ENCODE measurements at regions not wholly inside any gene's neighbourhood (a gene's known extent, or its start where the extent isn't known, plus 50 kb on each side); places are given as distances from the start of the nearest gene placed in this dataset.

DNA sequence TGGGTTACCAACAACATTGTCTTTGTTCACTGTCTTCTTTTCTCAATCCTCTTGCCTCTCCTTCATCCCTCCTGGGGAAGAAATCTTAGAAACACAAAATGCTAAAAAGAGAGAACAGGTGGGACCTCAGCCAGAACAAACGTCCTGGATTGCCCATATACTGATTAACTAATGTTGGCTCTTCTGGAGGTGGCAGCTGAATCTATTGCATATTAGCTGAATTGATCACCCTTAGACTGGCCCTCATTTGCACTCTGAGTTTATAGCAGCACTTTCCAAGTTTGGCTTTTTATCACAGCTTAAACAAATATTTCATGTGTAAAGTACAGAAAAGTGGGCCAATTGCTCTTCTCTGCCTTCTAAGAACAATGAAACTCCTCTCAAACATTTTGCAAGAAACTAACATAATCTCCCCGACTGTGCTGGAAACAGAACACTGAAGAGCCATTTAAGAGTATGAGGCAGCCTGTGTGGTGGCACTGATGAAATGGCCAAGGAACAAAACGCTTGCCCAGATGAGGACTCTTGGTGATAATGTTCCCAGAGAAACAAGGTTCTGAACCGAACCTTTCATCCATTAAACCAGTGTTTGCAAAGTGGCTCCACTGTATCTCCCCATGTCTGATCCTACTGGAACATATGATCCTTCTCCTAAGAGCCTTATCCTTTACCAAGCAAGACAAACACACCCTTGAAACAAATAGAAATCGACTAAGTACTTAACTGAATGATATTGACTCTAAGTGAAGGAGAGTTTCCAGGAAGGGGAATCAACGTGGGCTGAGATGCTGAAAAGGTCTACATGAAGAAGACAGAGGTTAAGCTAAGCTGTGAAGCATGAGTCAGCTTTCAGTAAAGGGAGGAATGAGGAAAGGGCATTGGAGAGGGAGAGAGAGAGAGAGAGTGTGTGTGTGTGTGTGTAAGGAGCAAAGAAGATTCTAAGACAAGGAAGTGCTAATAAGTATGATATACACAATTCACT, 83.2 kb upstream of the LIFR start:
- TF ChIP-seq, protein P1, sequence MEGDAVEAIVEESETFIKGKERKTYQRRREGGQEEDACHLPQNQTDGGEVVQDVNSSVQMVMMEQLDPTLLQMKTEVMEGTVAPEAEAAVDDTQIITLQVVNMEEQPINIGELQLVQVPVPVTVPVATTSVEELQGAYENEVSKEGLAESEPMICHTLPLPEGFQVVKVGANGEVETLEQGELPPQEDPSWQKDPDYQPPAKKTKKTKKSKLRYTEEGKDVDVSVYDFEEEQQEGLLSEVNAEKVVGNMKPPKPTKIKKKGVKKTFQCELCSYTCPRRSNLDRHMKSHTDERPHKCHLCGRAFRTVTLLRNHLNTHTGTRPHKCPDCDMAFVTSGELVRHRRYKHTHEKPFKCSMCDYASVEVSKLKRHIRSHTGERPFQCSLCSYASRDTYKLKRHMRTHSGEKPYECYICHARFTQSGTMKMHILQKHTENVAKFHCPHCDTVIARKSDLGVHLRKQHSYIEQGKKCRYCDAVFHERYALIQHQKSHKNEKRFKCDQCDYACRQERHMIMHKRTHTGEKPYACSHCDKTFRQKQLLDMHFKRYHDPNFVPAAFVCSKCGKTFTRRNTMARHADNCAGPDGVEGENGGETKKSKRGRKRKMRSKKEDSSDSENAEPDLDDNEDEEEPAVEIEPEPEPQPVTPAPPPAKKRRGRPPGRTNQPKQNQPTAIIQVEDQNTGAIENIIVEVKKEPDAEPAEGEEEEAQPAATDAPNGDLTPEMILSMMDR (conservative IDR thresholded peaks at IDR 0.05), result no peak
- no peak overlapping the region for H3K18ac ChIP-seq (ENCODE audit: insufficient read length, low read depth, low read length)
- no peak overlapping the region for H3K27ac ChIP-seq (ENCODE audit: insufficient read length, low read depth, low read length)
- Mint-ChIP-seq H3K27ac (no peak overlapping the region), H3K36me3 (ENCODE audit: insufficient read depth in 1 of 3, low read depth in 3 of 3) (no peaks in the 10 kb centered on the region; a peak in 1 of 7 replicates), H3K4me1 (peaks cover 0 to 4% of the 10 kb centered on the region in 2 experiments; a peak in 2 of 4 replicates), H3K27me3 (ENCODE audit: low read depth) (peaks cover 6% of the 10 kb centered on the region), H3K4me3 (no peak overlapping the region), H3K9me3 (no peaks in the 10 kb centered on the region; a peak in 1 of 5 replicates)
- no peaks in the 10 kb centered on the region for H4K20me1 ChIP-seq (ENCODE audit: control insufficient read depth, insufficient read depth, insufficient read length)
- no peak overlapping the region for H3K23ac ChIP-seq (ENCODE audit: insufficient read length, low read depth, low read length)
- H4K8ac ChIP-seq (replicated peaks; ENCODE audit: insufficient read length, low read depth, low read length), result no peak overlapping the region
- no peak overlapping the region for H2BK120ac ChIP-seq (ENCODE audit: low read depth, low read length, poor library complexity, severe bottlenecking)
- no peak overlapping the region for H3K56ac ChIP-seq (ENCODE audit: insufficient read length, low read depth, low read length)
- H2BK20ac ChIP-seq (ENCODE audit: low read depth, low read length, poor library complexity, severe bottlenecking), result no peak overlapping the region
- H4K91ac ChIP-seq (ENCODE audit: insufficient read length, low read depth, low read length), result no peak overlapping the region
- H3K9ac ChIP-seq (ENCODE audit: extremely low read depth, insufficient read length, low read length), result no peak overlapping the region
- no peak overlapping the region for H2BK12ac ChIP-seq (ENCODE audit: insufficient read length, low read depth, low read length)
- no peak overlapping the region for H3T11ph ChIP-seq (ENCODE audit: low read length)
- H3K23me2 ChIP-seq (ENCODE audit: insufficient read length, low read depth, low read length, poor library complexity, severe bottlenecking), result no peaks in the 10 kb centered on the region
- no peak overlapping the region for H2AK5ac ChIP-seq (ENCODE audit: insufficient read length, low read length)
- H3K9me3 ChIP-seq (ENCODE audit: control insufficient read depth, low read depth, low read length), result no peaks in the 10 kb centered on the region
- no peak overlapping the region for H3K4ac ChIP-seq (ENCODE audit: low read depth, low read length)
- no peak for DNase-seq
- H2BK15ac ChIP-seq (ENCODE audit: low read depth, low read length), result no peak overlapping the region
- H3K14ac ChIP-seq (ENCODE audit: insufficient read depth, low read length), result no peak overlapping the region
- no peaks in the 10 kb centered on the region for H3K79me1 ChIP-seq (ENCODE audit: insufficient read depth, low read depth, low read length, poor library complexity, severe bottlenecking)
- H4K5ac ChIP-seq (ENCODE audit: insufficient read length, low read depth, low read length), result no peak overlapping the region
- no peaks in the 10 kb centered on the region for H3K27me3 ChIP-seq (ENCODE audit: insufficient read depth, low read length)
- H2AFZ ChIP-seq (ENCODE audit: low read length), result no peak overlapping the region
- H3K4me1 ChIP-seq (ENCODE audit: insufficient read depth, low read length), result no peaks in the 10 kb centered on the region
- no peak overlapping the region for H3K4me2 ChIP-seq (ENCODE audit: insufficient read depth, insufficient read length, low read length)
- WGBS (ENCODE audit: extremely low coverage, insufficient read length, low lambda C conversion rate), result no CpG with 5 or more reads among the region's 6 CpGs
- no peak overlapping the region for H2BK5ac ChIP-seq (ENCODE audit: insufficient read length, low read length)
- no peaks in the 10 kb centered on the region for H3K79me2 ChIP-seq (ENCODE audit: insufficient read depth, low read length)

Measured in H9 (cell line).